CD4-positive, CD25-positive, alpha-beta regulatory T cell (primary cell): ENCODE measurements at regions not wholly inside any gene's neighbourhood (a gene's known extent, or its start where the extent isn't known, plus 50 kb on each side); places are given as distances from the start of the nearest gene placed in this dataset.

ENCODE experiments used
- ATAC-seq, 2 donors: fragments of 150-1000 bp; cut with Tn5 transposase; one replicate each; pipeline ENCODE4 v1.10.0; 2021; ENCODE audit warnings: low read depth in 2 of 2, moderate number of reproducible peaks in 2 of 2, moderate library complexity in 1 of 2
- DNase-seq, 3 donors: peaks; one replicate each; pipeline versions ENCODE4 v3.0.0 to v3.0.0-alpha.2; 2012 to 2022; ENCODE audit warnings: mixed read lengths in 1 of 3
- H3K27ac ChIP-seq: one replicate; pipeline ENCODE4 v1.7.0; 2013; ENCODE audit warnings: mild to moderate bottlenecking, low read length; ENCODE audit not compliant: insufficient read depth, poor library complexity, severe bottlenecking
- H3K27me3 ChIP-seq: one replicate; pipeline ENCODE4 v1.7.0; 2013; ENCODE audit warnings: low read length; ENCODE audit not compliant: control insufficient read depth, insufficient read depth
- H3K36me3 ChIP-seq: one replicate; pipeline ENCODE4 v1.7.0; 2013; ENCODE audit warnings: mild to moderate bottlenecking, low read length, moderate library complexity; ENCODE audit not compliant: control insufficient read depth, insufficient read depth
- H3K4me1 ChIP-seq: 2 replicates; pipeline ENCODE4 v1.7.0; 2013; ENCODE audit warnings: mild to moderate bottlenecking, low read length; ENCODE audit not compliant: insufficient read depth, control insufficient read depth, poor library complexity, severe bottlenecking
- H3K4me3 ChIP-seq: one replicate; pipeline ENCODE4 v1.7.0; 2013; ENCODE audit warnings: low read depth, mild to moderate bottlenecking, low read length, moderate library complexity
- H3K9me3 ChIP-seq, 2 experiments: 1 replicate in 1 of 2; 2 replicates in 1 of 2; pipeline ENCODE4 v1.7.0; 2013; ENCODE audit warnings: low read length in 2 of 2, mild to moderate bottlenecking in 1 of 2, moderate library complexity in 1 of 2; ENCODE audit not compliant: control insufficient read depth in 2 of 2
- H3K27ac Mint-ChIP-seq, 3 donors: one replicate each; pipeline ENCODE4 v1.8.0; 2020 to 2022; ENCODE audit warnings: mild to moderate bottlenecking in 3 of 3, mixed read lengths in 3 of 3, moderate library complexity in 2 of 3
- H3K27me3 Mint-ChIP-seq: one replicate; pipeline ENCODE4 v1.8.0; 2022; ENCODE audit warnings: mild to moderate bottlenecking, mixed read lengths
- H3K36me3 Mint-ChIP-seq: one replicate; pipeline ENCODE4 v1.8.0; 2020; ENCODE audit warnings: mixed read lengths
- H3K4me1 Mint-ChIP-seq, 4 donors: one replicate each; pipeline ENCODE4 v1.8.0; 2020 to 2022; ENCODE audit warnings: mixed read lengths in 4 of 4, mild to moderate bottlenecking in 1 of 4
- H3K4me3 Mint-ChIP-seq, 4 donors: one replicate each; pipeline ENCODE4 v1.8.0; 2020 to 2022; ENCODE audit warnings: mild to moderate bottlenecking in 4 of 4, mixed read lengths in 4 of 4, moderate library complexity in 3 of 4
- H3K9me3 Mint-ChIP-seq, 7 donors: one replicate each; pipeline ENCODE4 v1.8.0; 2020 to 2022; ENCODE audit warnings: mixed read lengths in 7 of 7, mild to moderate bottlenecking in 3 of 7, moderate library complexity in 2 of 7

GRCh38 chr3:20905210-20905805, 719.3 kb upstream of the SGO1 start:
- H3K4me3 ChIP-seq: no peak overlapping the region
- H3K27ac ChIP-seq: no peak overlapping the region
- H3K4me3 Mint-ChIP-seq: no peak overlapping the region
- H3K27ac Mint-ChIP-seq: no peak overlapping the region
- no peaks in the 10 kb centered on the region for H3K36me3 ChIP-seq
- H3K9me3 Mint-ChIP-seq: peaks cover 3 to 20% (median 9%) of the 10 kb centered on the region in 7 donors
- no peak for DNase-seq
- H3K27me3 ChIP-seq: no peaks in the 10 kb centered on the region
- no peaks in the 10 kb centered on the region for H3K27me3 Mint-ChIP-seq
- no peaks in the 10 kb centered on the region for H3K4me1 ChIP-seq
- no peak for ATAC-seq
- H3K4me1 Mint-ChIP-seq: no peaks in the 10 kb centered on the region
- no peaks in the 10 kb centered on the region for H3K36me3 Mint-ChIP-seq
- no peaks in the 10 kb centered on the region for H3K9me3 ChIP-seq

GRCh38 chr3:20904671-20905070, 718.7 kb upstream of the SGO1 start:
- H3K27ac ChIP-seq: no peak overlapping the region
- Mint-ChIP-seq H3K4me1 (no peaks in the 10 kb centered on the region), H3K9me3 (peaks cover 3 to 20% (median 9%) of the 10 kb centered on the region in 7 donors), H3K27me3 (no peaks in the 10 kb centered on the region), H3K36me3 (no peaks in the 10 kb centered on the region), H3K27ac (no peak overlapping the region), H3K4me3 (no peak overlapping the region)
- H3K36me3 ChIP-seq: no peaks in the 10 kb centered on the region
- H3K9me3 ChIP-seq: no peaks in the 10 kb centered on the region
- H3K4me1 ChIP-seq: no peaks in the 10 kb centered on the region
- H3K4me3 ChIP-seq: no peak overlapping the region
- DNase-seq: no peak
- no peaks in the 10 kb centered on the region for H3K27me3 ChIP-seq
- no peak for ATAC-seq

GRCh38 chr3:20898962-20899361, 713.0 kb upstream of the SGO1 start:
- Histone ChIP-seq H3K36me3 (no peaks in the 10 kb centered on the region), H3K4me1 (no peaks in the 10 kb centered on the region), H3K4me3 (no peak overlapping the region), H3K27ac (no peak overlapping the region), H3K9me3 (peaks cover 0 to 2% of the 10 kb centered on the region in 2 experiments), H3K27me3 (no peaks in the 10 kb centered on the region)
- no peak for DNase-seq
- Mint-ChIP-seq H3K27ac (no peak overlapping the region), H3K4me1 (no peaks in the 10 kb centered on the region), H3K36me3 (no peaks in the 10 kb centered on the region), H3K9me3 (peaks cover 0 to 34% (median 12%) of the 10 kb centered on the region in 7 donors), H3K27me3 (no peaks in the 10 kb centered on the region), H3K4me3 (no peak overlapping the region)
- no peak for ATAC-seq

- no peaks in the 10 kb centered on the region for H3K27me3 ChIP-seq
- H3K36me3 Mint-ChIP-seq: no peaks in the 10 kb centered on the region
- no peak overlapping the region for H3K27ac ChIP-seq
- H3K9me3 Mint-ChIP-seq: peaks cover 2 to 20% (median 8%) of the 10 kb centered on the region in 7 donors
- no peaks in the 10 kb centered on the region for H3K27me3 Mint-ChIP-seq
- H3K27ac Mint-ChIP-seq: no peak overlapping the region
- H3K4me3 ChIP-seq: no peak overlapping the region
- H3K36me3 ChIP-seq: no peaks in the 10 kb centered on the region
- peaks cover 1 to 3% of the 10 kb centered on the region in 2 experiments for H3K9me3 ChIP-seq
- DNase-seq: no peak
- H3K4me1 Mint-ChIP-seq: no peaks in the 10 kb centered on the region
- H3K4me1 ChIP-seq: no peaks in the 10 kb centered on the region
- H3K4me3 Mint-ChIP-seq: no peak overlapping the region
- no peak for ATAC-seq
Observed at GRCh38 chr3:20890111-20890519, 704.1 kb upstream of the SGO1 start.

GRCh38 chr3:20878691-20879090, 692.7 kb upstream of the SGO1 start:
- Histone ChIP-seq H3K4me3 (no peak overlapping the region), H3K4me1 (no peaks in the 10 kb centered on the region), H3K27ac (no peak overlapping the region), H3K36me3 (no peaks in the 10 kb centered on the region), H3K9me3 (peaks cover 2 to 16% of the 10 kb centered on the region in 2 experiments), H3K27me3 (no peaks in the 10 kb centered on the region)
- DNase-seq: no peak
- Mint-ChIP-seq H3K4me1 (no peaks in the 10 kb centered on the region), H3K9me3 (peaks cover 2 to 21% (median 11%) of the 10 kb centered on the region in 7 donors), H3K27ac (no peak overlapping the region), H3K4me3 (no peak overlapping the region), H3K27me3 (no peaks in the 10 kb centered on the region), H3K36me3 (no peaks in the 10 kb centered on the region)
- no peak for ATAC-seq

GRCh38 chr3:20873235-20873634, 687.2 kb upstream of the SGO1 start:
- H3K27me3 Mint-ChIP-seq: no peaks in the 10 kb centered on the region
- no peaks in the 10 kb centered on the region for H3K36me3 Mint-ChIP-seq
- H3K4me3 Mint-ChIP-seq: no peak overlapping the region
- H3K9me3 Mint-ChIP-seq: peaks cover 6 to 26% (median 12%) of the 10 kb centered on the region in 7 donors
- Histone ChIP-seq H3K4me1 (no peaks in the 10 kb centered on the region), H3K9me3 (peaks cover 2 to 14% of the 10 kb centered on the region in 2 experiments), H3K4me3 (no peak overlapping the region), H3K27me3 (no peaks in the 10 kb centered on the region), H3K27ac (no peak overlapping the region), H3K36me3 (no peaks in the 10 kb centered on the region)
- ATAC-seq: no peak
- no peaks in the 10 kb centered on the region for H3K4me1 Mint-ChIP-seq
- H3K27ac Mint-ChIP-seq: no peak overlapping the region
- no peak for DNase-seq

GRCh38 chr3:20870106-20870899, 684.3 kb upstream of the SGO1 start:
- no peak overlapping the region for H3K27ac Mint-ChIP-seq
- no peaks in the 10 kb centered on the region for H3K36me3 Mint-ChIP-seq
- ATAC-seq (no peak), DNase-seq (no peak)
- peaks cover 2 to 4% of the 10 kb centered on the region in 2 experiments for H3K9me3 ChIP-seq
- H3K4me3 ChIP-seq: no peak overlapping the region
- no peaks in the 10 kb centered on the region for H3K27me3 Mint-ChIP-seq
- no peaks in the 10 kb centered on the region for H3K27me3 ChIP-seq
- no peaks in the 10 kb centered on the region for H3K4me1 ChIP-seq
- no peaks in the 10 kb centered on the region for H3K36me3 ChIP-seq
- no peak overlapping the region for H3K4me3 Mint-ChIP-seq
- H3K9me3 Mint-ChIP-seq: peaks cover 4 to 24% (median 8%) of the 10 kb centered on the region in 7 donors
- no peak overlapping the region for H3K27ac ChIP-seq
- H3K4me1 Mint-ChIP-seq: no peaks in the 10 kb centered on the region

- H3K9me3 ChIP-seq: peaks cover 3 to 7% of the 10 kb centered on the region in 2 experiments
- no peaks in the 10 kb centered on the region for H3K4me1 Mint-ChIP-seq
- no peaks in the 10 kb centered on the region for H3K27me3 ChIP-seq
- no peak overlapping the region for H3K4me3 ChIP-seq
- no peaks in the 10 kb centered on the region for H3K36me3 ChIP-seq
- H3K36me3 Mint-ChIP-seq: no peaks in the 10 kb centered on the region
- peaks cover 0 to 26% (median 11%) of the 10 kb centered on the region in 7 donors for H3K9me3 Mint-ChIP-seq
- H3K27me3 Mint-ChIP-seq: no peaks in the 10 kb centered on the region
- DNase-seq (no peak), ATAC-seq (no peak)
- H3K4me3 Mint-ChIP-seq: no peak overlapping the region
- no peaks in the 10 kb centered on the region for H3K4me1 ChIP-seq
- no peak overlapping the region for H3K27ac Mint-ChIP-seq
- no peak overlapping the region for H3K27ac ChIP-seq
Observed at GRCh38 chr3:20865803-20866202, 679.8 kb upstream of the SGO1 start.
